HEK293T (cell line): ENCODE measurements at regions not wholly inside any gene's neighbourhood (a gene's known extent, or its start where the extent isn't known, plus 50 kb on each side); places are given as distances from the start of the nearest gene placed in this dataset.

Experiments
- BHLHE40 ChIP-seq: fragments of 450-650 bp; IDR thresholded peaks from 2 replicates; pipeline ENCODE4 v1.6.1; 2016; ENCODE audit warnings: mild to moderate bottlenecking, moderate library complexity, borderline replicate concordance
- ELF4 ChIP-seq: fragments of 450-650 bp; IDR thresholded peaks from 2 replicates; pipeline ENCODE4 v1.6.1; 2017; ENCODE audit warnings: antibody characterized with exemption
- FOXA1 ChIP-seq: fragments of 450-650 bp; IDR thresholded peaks from 2 replicates; pipeline ENCODE4 v1.6.1; 2016; ENCODE audit warnings: mild to moderate bottlenecking
- FOXK2 ChIP-seq: fragments of 450-650 bp; IDR thresholded peaks from 2 replicates; pipeline ENCODE4 v1.6.1; 2016; ENCODE audit warnings: mild to moderate bottlenecking
- HDGF ChIP-seq: fragments of 450-650 bp; IDR thresholded peaks from 2 replicates; pipeline ENCODE4 v1.6.1; 2017; ENCODE audit warnings: antibody characterized with exemption, borderline replicate concordance
- L3MBTL2 ChIP-seq: fragments of 450-650 bp; conservative IDR thresholded peaks from 2 replicates; pipeline ENCODE4 v1.6.1; 2016; ENCODE audit warnings: mild to moderate bottlenecking
- PKNOX1 ChIP-seq: fragments of 450-650 bp; IDR thresholded peaks from 2 replicates; pipeline ENCODE4 v1.6.1; 2016
- SP1 ChIP-seq: fragments of 450-650 bp; IDR thresholded peaks from 2 replicates; pipeline ENCODE4 v1.6.1; 2017
- SUZ12 ChIP-seq: fragments of 450-650 bp; IDR thresholded peaks from 2 replicates; pipeline ENCODE4 v1.6.1; 2016; ENCODE audit warnings: mild to moderate bottlenecking

DNA sequence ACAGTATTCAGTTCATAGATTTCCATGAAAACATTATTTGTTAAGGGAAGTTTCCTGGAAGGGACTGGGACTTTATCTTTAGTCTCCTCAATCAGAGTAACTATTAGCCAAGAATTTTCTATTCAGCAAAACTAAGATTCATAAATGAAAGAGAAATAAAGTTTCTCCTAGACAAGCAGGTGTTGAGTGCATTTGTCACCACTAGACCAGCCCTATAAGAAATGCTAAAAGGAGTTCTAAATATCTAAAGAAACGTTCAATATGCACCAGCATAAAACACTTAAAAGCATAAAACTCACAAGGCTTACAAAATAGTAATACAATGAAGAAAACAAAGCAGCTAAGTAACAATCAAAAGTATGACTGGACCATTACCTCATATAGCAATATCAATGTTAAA lies 423.0 kb downstream of the TECRL start:
- TF ChIP-seq BHLHE40 (no peak), L3MBTL2 (no peak), SP1 (no peak), ELF4 (no peak), FOXA1 (no peak), PKNOX1 (no peak), SUZ12 (no peak), HDGF (no peak), FOXK2 (no peak)
